ENCODE measurements at regions not wholly inside any gene's neighbourhood (a gene's known extent, or its start where the extent isn't known, plus 50 kb on each side); places are given as distances from the start of the nearest gene placed in this dataset.
"Not testable (repeated sequence)": the region's sequence is repeated elsewhere in the genome, so short reads cannot be mapped to it uniquely, and the experiment has no call there.

DNA sequence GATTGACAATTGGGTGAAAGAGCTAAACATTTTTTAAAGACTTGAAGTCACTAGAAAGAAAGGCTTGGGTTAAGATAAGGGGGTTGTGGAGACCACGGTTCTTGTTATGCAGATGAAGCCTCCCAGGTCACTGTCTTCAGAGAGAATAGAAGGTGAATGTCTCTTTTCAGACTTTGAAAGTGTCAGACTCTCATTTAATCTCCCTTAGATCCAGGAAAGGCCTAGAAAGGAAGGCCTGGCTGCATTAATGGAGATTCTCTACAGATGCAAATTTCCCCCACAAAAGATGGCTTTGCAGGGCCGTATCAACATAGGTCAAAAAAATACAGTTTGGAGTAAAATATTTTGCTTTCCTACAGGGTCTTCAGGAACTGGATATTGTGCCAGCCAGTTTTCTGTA, 193.9 kb downstream of the RTP5 start:
- no peaks in the 10 kb centered on the region for H3K36me3 Mint-ChIP-seq (ENCODE audit: low read depth)
- H3K27ac Mint-ChIP-seq = no peak overlapping the region
- TF ChIP-seq, protein P1, sequence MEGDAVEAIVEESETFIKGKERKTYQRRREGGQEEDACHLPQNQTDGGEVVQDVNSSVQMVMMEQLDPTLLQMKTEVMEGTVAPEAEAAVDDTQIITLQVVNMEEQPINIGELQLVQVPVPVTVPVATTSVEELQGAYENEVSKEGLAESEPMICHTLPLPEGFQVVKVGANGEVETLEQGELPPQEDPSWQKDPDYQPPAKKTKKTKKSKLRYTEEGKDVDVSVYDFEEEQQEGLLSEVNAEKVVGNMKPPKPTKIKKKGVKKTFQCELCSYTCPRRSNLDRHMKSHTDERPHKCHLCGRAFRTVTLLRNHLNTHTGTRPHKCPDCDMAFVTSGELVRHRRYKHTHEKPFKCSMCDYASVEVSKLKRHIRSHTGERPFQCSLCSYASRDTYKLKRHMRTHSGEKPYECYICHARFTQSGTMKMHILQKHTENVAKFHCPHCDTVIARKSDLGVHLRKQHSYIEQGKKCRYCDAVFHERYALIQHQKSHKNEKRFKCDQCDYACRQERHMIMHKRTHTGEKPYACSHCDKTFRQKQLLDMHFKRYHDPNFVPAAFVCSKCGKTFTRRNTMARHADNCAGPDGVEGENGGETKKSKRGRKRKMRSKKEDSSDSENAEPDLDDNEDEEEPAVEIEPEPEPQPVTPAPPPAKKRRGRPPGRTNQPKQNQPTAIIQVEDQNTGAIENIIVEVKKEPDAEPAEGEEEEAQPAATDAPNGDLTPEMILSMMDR (IDR thresholded peaks at IDR 0.05) = no peak

DNA sequence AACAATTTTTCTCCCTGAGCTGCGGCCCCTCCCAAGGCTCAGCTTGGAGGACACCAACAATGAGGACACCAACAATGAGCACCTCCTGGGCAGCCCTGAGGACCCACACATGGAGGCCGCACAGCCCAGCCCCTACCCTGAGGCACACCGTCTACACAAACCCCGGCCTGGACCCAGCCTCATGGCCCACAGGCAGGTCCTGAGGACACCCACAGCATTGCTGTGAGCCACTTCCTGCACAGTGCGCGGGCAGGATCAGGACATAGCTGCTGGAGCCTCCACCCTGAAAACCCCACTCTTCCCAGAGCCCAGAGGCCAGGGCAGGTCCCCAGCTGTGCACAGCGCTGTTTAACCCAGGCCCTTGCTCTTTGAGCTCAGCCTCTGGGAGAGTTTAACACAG, 194.3 kb downstream of the RTP5 start:
- Mint-ChIP-seq H3K27me3 (ENCODE audit: low read depth, poor library complexity) (peaks cover 46% of the 10 kb centered on the region), H3K36me3 (ENCODE audit: low read depth) (no peaks in the 10 kb centered on the region), H3K4me1 (no peaks in the 10 kb centered on the region), H3K27ac (no peak overlapping the region), H3K9me3 (peaks cover 37% of the 10 kb centered on the region), H3K4me3 (no peak overlapping the region)
- no peak for DNase-seq
- TF ChIP-seq, protein P1 (IDR thresholded peaks at IDR 0.05) = no peak

More for the DNA sequence above, 193.9 kb downstream of the RTP5 start:
- Mint-ChIP-seq H3K27me3 (ENCODE audit: low read depth, poor library complexity) (peaks cover 50% of the 10 kb centered on the region), H3K4me1 (no peaks in the 10 kb centered on the region), H3K9me3 (peaks cover 37% of the 10 kb centered on the region), H3K4me3 (no peak overlapping the region)
- no peak for DNase-seq

DNA sequence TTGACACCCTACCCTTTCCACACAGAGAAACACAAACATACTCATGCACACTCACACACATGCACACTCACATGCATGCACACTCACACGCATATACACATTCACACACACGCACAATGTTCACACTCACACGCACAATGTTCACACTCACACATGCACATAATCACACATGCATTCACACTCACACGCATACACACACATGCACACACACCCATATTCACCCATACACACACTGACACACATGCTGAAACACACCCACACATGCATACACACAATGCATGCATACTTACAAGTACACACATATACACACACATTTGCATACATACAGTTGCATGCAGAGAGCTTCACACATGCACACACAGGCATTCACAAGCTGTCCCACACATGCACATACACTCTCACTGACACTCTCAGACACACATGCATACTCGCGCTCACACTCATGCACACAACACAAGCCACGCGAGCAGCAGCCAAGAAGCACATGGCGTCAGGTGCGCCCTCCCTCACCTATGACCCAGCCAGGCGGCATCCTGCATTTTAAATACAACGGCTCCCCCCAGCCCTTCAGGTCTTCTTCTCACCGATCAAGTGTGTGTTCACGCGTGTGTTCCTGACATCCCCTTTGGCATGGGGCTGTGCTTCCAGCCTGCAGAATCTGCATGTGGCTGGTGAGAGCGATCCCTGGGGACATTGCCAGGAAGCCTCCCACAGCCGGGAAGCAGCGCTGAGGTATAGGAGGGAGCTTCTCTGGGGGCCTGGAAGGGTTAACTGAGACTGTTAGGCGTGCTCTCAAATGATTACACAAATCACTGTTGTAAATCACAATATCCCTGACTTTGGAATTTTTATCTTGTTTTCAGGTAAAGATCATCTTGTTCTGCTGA, 195.1 kb downstream of the RTP5 start:
- H3K4me3 Mint-ChIP-seq = no peak overlapping the region
- no peaks in the 10 kb centered on the region for H3K36me3 Mint-ChIP-seq (ENCODE audit: low read depth)
- no peaks in the 10 kb centered on the region for H3K4me1 Mint-ChIP-seq
- TF ChIP-seq, protein P1 (IDR thresholded peaks at IDR 0.05) = no peak
- no peak for DNase-seq
- peaks cover 33% of the 10 kb centered on the region for H3K9me3 Mint-ChIP-seq
- H3K27me3 Mint-ChIP-seq (ENCODE audit: low read depth, poor library complexity) = peaks cover 44% of the 10 kb centered on the region
- H3K27ac Mint-ChIP-seq = no peak overlapping the region

DNA sequence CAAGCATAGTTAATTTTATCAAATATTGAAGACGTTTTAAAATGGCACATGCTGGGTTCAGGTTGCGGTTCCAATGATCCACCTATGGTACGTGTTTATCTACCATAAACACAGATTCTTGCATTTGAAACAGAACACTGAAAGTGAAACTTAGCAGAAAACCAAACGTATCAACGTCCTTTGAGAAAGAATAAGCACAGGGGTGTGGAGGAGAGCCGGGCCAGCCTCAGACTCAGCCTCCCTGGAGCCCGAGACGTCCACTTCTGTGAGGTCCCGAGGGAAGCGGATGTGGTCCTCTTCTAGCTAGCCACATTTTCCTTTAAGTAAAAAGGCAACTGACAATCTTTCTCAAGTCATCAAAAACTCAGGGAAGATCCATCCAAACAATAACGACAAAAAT, 195.9 kb downstream of the RTP5 start:
- H3K4me1 Mint-ChIP-seq = no peaks in the 10 kb centered on the region
- no peak overlapping the region for H3K4me3 Mint-ChIP-seq
- no peaks in the 10 kb centered on the region for H3K36me3 Mint-ChIP-seq (ENCODE audit: low read depth)
- peaks cover 28% of the 10 kb centered on the region for H3K9me3 Mint-ChIP-seq
- H3K27ac Mint-ChIP-seq = no peak overlapping the region
- H3K27me3 Mint-ChIP-seq (ENCODE audit: low read depth, poor library complexity) = peaks cover 38% of the 10 kb centered on the region
- DNase-seq = no peak
- TF ChIP-seq, protein P1 (IDR thresholded peaks at IDR 0.05) = no peak

DNA sequence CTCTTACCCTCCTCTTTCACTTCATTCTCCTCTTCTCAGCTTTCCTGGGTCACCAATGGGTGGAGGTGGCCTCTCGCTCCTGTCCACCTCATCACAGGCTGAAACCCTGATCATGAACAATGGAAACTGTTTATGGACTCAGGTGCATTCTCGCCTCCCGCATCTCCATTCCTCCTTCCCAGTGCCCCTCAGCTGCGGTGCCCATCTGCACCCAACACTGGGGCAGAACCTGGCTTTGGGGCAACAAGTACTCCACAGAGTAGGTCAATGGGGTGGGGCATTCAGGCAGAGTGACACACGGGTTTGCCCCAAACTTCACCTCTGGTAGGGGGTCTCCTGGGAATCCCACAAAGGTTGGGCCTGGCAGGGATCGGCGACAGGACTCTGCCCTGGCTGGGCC, 199.5 kb downstream of the RTP5 start:
- peaks cover 37% of the 10 kb centered on the region for H3K27me3 Mint-ChIP-seq (ENCODE audit: low read depth, poor library complexity)
- no peak for DNase-seq
- no peaks in the 10 kb centered on the region for H3K36me3 Mint-ChIP-seq (ENCODE audit: low read depth)
- TF ChIP-seq, protein P1 (IDR thresholded peaks at IDR 0.05) = no peak
- no peak overlapping the region for H3K27ac Mint-ChIP-seq
- no peaks in the 10 kb centered on the region for H3K9me3 Mint-ChIP-seq
- no peak overlapping the region for H3K4me3 Mint-ChIP-seq
- peaks cover 6% of the 10 kb centered on the region for H3K4me1 Mint-ChIP-seq

DNA sequence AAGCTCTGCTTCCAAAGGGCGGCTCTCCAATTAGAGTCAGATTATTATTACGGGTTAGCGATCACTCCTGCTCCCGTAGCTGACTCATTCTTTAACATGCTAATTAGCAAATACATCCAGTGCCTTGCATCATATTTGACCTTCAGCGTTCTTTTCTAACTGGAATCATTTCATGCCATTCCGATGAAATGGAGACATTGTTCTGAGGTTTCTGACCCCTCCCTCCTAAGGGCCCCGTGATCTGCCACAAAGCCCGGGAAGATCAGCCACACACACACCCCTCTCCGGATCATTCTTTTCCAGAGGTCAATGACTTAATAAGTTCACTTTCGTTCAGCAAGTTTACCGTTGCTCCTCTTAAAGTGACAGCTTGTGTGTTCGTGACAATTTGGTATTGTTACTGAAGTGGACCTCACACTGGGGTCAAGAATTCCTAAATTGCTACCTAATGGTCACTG, 200.4 kb downstream of the RTP5 start:
- not testable (repeated sequence) for DNase-seq; H3K36me3 Mint-ChIP-seq (ENCODE audit: low read depth); H3K9me3 Mint-ChIP-seq; H3K4me1 Mint-ChIP-seq; H3K27ac Mint-ChIP-seq; H3K4me3 Mint-ChIP-seq
- peaks cover 36% of the 10 kb centered on the region for H3K27me3 Mint-ChIP-seq (ENCODE audit: low read depth, poor library complexity)

- H3K27ac Mint-ChIP-seq; H3K36me3 Mint-ChIP-seq (ENCODE audit: low read depth); DNase-seq; H3K4me1 Mint-ChIP-seq; H3K4me3 Mint-ChIP-seq; H3K9me3 Mint-ChIP-seq: not testable (repeated sequence)
- peaks cover 38% of the 10 kb centered on the region for H3K27me3 Mint-ChIP-seq (ENCODE audit: low read depth, poor library complexity)
Measured at GRCh38 chr2:242070726-242071125, 201.2 kb downstream of the RTP5 start.

GRCh38 chr2:242071377-242071776, 201.8 kb downstream of the RTP5 start:
- not testable (repeated sequence) for H3K9me3 Mint-ChIP-seq; H3K4me3 Mint-ChIP-seq; H3K36me3 Mint-ChIP-seq (ENCODE audit: low read depth); H3K27ac Mint-ChIP-seq; DNase-seq; H3K4me1 Mint-ChIP-seq
- peaks cover 40% of the 10 kb centered on the region for H3K27me3 Mint-ChIP-seq (ENCODE audit: low read depth, poor library complexity)

DNA sequence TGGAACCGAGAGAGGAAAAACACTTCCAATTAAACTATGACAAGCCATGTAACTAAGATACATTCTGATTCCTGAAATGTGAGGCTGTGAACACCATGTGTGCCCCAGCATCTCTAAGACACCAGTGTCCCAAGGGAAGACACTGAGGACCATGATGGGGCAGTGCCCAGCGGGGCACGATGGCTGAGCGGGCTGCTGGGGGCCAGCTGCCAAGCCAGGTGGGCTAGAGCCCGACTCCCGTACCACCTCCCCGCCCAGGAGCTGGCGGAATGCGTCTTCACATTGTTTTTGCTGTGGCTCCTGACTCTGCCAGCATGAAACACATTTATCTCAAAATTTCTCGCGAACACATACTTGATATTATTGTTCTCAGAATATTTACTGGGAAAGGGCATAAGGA, 202.4 kb downstream of the RTP5 start:
- H3K4me3 Mint-ChIP-seq; DNase-seq; H3K36me3 Mint-ChIP-seq (ENCODE audit: low read depth); H3K27ac Mint-ChIP-seq; H3K4me1 Mint-ChIP-seq; H3K9me3 Mint-ChIP-seq: not testable (repeated sequence)
- H3K27me3 Mint-ChIP-seq (ENCODE audit: low read depth, poor library complexity) = peaks cover 37% of the 10 kb centered on the region

Measured in nephron progenitor cell (in vitro differentiated cells).